HepG2 (cell line): ENCODE measurements at regions not wholly inside any gene's neighbourhood (a gene's known extent, or its start where the extent isn't known, plus 50 kb on each side); places are given as distances from the start of the nearest gene placed in this dataset.

Source experiments
- AFF4 ChIP-seq: sonication (generic); formaldehyde crosslinking; IDR thresholded peaks from 2 replicates; pipeline ENCODE4 v1.4.0; 2020; ENCODE audit warnings: missing genetic modification reagents
- ARID4A ChIP-seq: sonication (generic); formaldehyde crosslinking; IDR thresholded peaks from 2 replicates; pipeline ENCODE4 v1.5.0; 2020; ENCODE audit warnings: mild to moderate bottlenecking, missing genetic modification reagents, borderline replicate concordance
- FOXP4 ChIP-seq: sonication (generic); formaldehyde crosslinking; IDR thresholded peaks from 2 replicates; pipeline ENCODE4 v1.4.0; 2020; ENCODE audit warnings: missing genetic modification reagents
- GATAD1 ChIP-seq: IDR thresholded peaks from 2 replicates; pipeline ENCODE4 v1.6.1; 2016; ENCODE audit warnings: missing genetic modification reagents, missing compliant biosample characterization
- HOMEZ ChIP-seq: IDR thresholded peaks from 2 replicates; pipeline ENCODE4 v1.6.1; 2016; ENCODE audit warnings: low read depth
- MAFG ChIP-seq: sonication (generic); formaldehyde crosslinking; IDR thresholded peaks from 2 replicates; pipeline ENCODE4 v1.5.1; 2020; ENCODE audit warnings: mild to moderate bottlenecking, missing genetic modification reagents
- MED13 ChIP-seq: sonication (generic); formaldehyde crosslinking; IDR thresholded peaks from 2 replicates; pipeline ENCODE4 v1.5.0; 2020; ENCODE audit warnings: missing genetic modification reagents
- NFRKB ChIP-seq: fragments of 450-650 bp; IDR thresholded peaks from 2 replicates; pipeline ENCODE4 v1.6.1; 2017
- PRDM4 ChIP-seq: sonication (generic); formaldehyde crosslinking; IDR thresholded peaks from 2 replicates; pipeline ENCODE4 v1.9.0; 2021; ENCODE audit warnings: missing genetic modification reagents, borderline replicate concordance
- REXO4 ChIP-seq: sonication (generic); formaldehyde crosslinking; IDR thresholded peaks from 2 replicates; pipeline ENCODE4 v1.8.0; 2022; ENCODE audit warnings: missing genetic modification reagents, mild to moderate bottlenecking, borderline replicate concordance
- SMYD3 ChIP-seq: sonication (generic); formaldehyde crosslinking; IDR thresholded peaks from 2 replicates; pipeline ENCODE4 v1.8.1; 2023; ENCODE audit warnings: mild to moderate bottlenecking, missing genetic modification reagents
- ZNF549 ChIP-seq: sonication (generic); formaldehyde crosslinking; IDR thresholded peaks from 2 replicates; pipeline ENCODE4 v1.5.0; 2020; ENCODE audit warnings: missing genetic modification reagents
- ZNF775 ChIP-seq: sonication (generic); formaldehyde crosslinking; IDR thresholded peaks from 2 replicates; pipeline ENCODE4 v1.4.0; 2020; ENCODE audit warnings: missing genetic modification reagents, mild to moderate bottlenecking, moderate library complexity, borderline replicate concordance

GRCh38 chr2:74751981-74752851, 81.7 kb upstream of the HK2 start (continued):
- peak; percentile 11; the same call in 1 of the 2 replicates for TF ChIP-seq ARID4A (CRISPR knock-in tag)
- no peak for TF ChIP-seq REXO4 (CRISPR knock-in tag)
- 0 out of 2 replicates have a peak, but pooled peaks have one; percentile 29 for TF ChIP-seq ZNF775
- TF ChIP-seq HOMEZ (CRISPR knock-in tag) = peak; percentile 82; the same call in 1 of the 2 replicates
- TF ChIP-seq SMYD3 = no peak
- no peak for TF ChIP-seq ZNF549 (CRISPR knock-in tag)
- TF ChIP-seq GATAD1 (CRISPR knock-in tag) = no peak
- no peak for TF ChIP-seq NFRKB
- TF ChIP-seq PRDM4 (CRISPR knock-in tag) = no peak
- peak; percentile 70 for TF ChIP-seq FOXP4 (CRISPR knock-in tag)
- no peak for TF ChIP-seq MED13 (CRISPR knock-in tag)
- no peak for TF ChIP-seq AFF4 (CRISPR knock-in tag)
- no peak for TF ChIP-seq MAFG (CRISPR knock-in tag)
